HL-60 (cell line): ENCODE measurements at regions not wholly inside any gene's neighbourhood (a gene's known extent, or its start where the extent isn't known, plus 50 kb on each side); places are given as distances from the start of the nearest gene placed in this dataset.

Experiments used
- CTCF ChIP-seq: IDR thresholded peaks from one replicate; pipeline ENCODE4 v1.5.1; 2011; ENCODE audit warnings: low read length, control low read depth, inconsistent platforms; ENCODE audit not compliant: insufficient read depth
- GABPA ChIP-seq: IDR thresholded peaks from 2 replicates; pipeline ENCODE4 v1.6.1; 2012; ENCODE audit warnings: low read depth
- POLR2AphosphoS5 ChIP-seq: IDR thresholded peaks from 2 replicates; pipeline ENCODE4 v1.6.1; 2012; ENCODE audit warnings: low read depth
- SPI1 ChIP-seq: IDR thresholded peaks from 2 replicates; pipeline ENCODE4 v1.6.1; 2012; ENCODE audit warnings: low read depth, mild to moderate bottlenecking, borderline replicate concordance
- TF ChIP-seq, protein P1 (sequence below): IDR thresholded peaks from 2 replicates; pipeline ENCODE4 v1.6.1; 2012; ENCODE audit warnings: low read depth; ENCODE audit not compliant: insufficient replicate concordance

GRCh38 chr11:128297805-128298204 lies 289.6 kb downstream of the ETS1 start:
- no peak for TF ChIP-seq CTCF
- TF ChIP-seq, protein P1, sequence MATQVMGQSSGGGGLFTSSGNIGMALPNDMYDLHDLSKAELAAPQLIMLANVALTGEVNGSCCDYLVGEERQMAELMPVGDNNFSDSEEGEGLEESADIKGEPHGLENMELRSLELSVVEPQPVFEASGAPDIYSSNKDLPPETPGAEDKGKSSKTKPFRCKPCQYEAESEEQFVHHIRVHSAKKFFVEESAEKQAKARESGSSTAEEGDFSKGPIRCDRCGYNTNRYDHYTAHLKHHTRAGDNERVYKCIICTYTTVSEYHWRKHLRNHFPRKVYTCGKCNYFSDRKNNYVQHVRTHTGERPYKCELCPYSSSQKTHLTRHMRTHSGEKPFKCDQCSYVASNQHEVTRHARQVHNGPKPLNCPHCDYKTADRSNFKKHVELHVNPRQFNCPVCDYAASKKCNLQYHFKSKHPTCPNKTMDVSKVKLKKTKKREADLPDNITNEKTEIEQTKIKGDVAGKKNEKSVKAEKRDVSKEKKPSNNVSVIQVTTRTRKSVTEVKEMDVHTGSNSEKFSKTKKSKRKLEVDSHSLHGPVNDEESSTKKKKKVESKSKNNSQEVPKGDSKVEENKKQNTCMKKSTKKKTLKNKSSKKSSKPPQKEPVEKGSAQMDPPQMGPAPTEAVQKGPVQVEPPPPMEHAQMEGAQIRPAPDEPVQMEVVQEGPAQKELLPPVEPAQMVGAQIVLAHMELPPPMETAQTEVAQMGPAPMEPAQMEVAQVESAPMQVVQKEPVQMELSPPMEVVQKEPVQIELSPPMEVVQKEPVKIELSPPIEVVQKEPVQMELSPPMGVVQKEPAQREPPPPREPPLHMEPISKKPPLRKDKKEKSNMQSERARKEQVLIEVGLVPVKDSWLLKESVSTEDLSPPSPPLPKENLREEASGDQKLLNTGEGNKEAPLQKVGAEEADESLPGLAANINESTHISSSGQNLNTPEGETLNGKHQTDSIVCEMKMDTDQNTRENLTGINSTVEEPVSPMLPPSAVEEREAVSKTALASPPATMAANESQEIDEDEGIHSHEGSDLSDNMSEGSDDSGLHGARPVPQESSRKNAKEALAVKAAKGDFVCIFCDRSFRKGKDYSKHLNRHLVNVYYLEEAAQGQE: no peak
- TF ChIP-seq SPI1: no peak
- no peak for TF ChIP-seq POLR2AphosphoS5
- no peak for TF ChIP-seq GABPA
